Mucosa of descending colon (tissue), 3 donors: ENCODE measurements at regions not wholly inside any gene's neighbourhood (a gene's known extent, or its start where the extent isn't known, plus 50 kb on each side); places are given as distances from the start of the nearest gene placed in this dataset.

Experiments used
- ATAC-seq: fragments of 200-7000 bp; cut with Tn5 transposase; one replicate; pipeline ENCODE4 v1.9.1; 2020; ENCODE audit warnings: mild to moderate bottlenecking, moderate library complexity
- DNase-seq, 3 donors: peaks; one replicate each; pipeline ENCODE4 v3.0.0-alpha.2; 2020
- H3K36me3 ChIP-seq: fragments of 200-600 bp; one replicate; pipeline ENCODE4 v1.8.0; 2021; ENCODE audit warnings: low read depth, mild to moderate bottlenecking
- H3K4me1 ChIP-seq: fragments of 200-600 bp; one replicate; pipeline ENCODE4 v1.8.0; 2021; ENCODE audit warnings: low read depth, mild to moderate bottlenecking
- H3K4me3 ChIP-seq: fragments of 200-600 bp; one replicate; pipeline ENCODE4 v1.8.0; 2021; ENCODE audit warnings: mild to moderate bottlenecking
- H3K9me3 ChIP-seq: fragments of 200-600 bp; one replicate; pipeline ENCODE4 v1.8.0; 2021; ENCODE audit warnings: mild to moderate bottlenecking
- intact Hi-C, 2 donors: fragments of 100-400 bp; cut with DNase I in 1 of 2; cut with micrococcal nuclease in 1 of 2; formaldehyde crosslinking; loops; one replicate each; pipeline versions ENCODE4 v1.11.0 to v1.11.1; 2022; cut with DNase I, micrococcal nuclease
- TF ChIP-seq, protein P1 (sequence below): fragments of 200-600 bp; IDR thresholded peaks from one replicate; pipeline ENCODE4 v1.8.0; 2022; ENCODE audit warnings: antibody characterized with exemption, mild to moderate bottlenecking
- donor health status: DM: no; HTN: no; CAD: no; lungs with moderate emphysema.
- donor health status: DM: no; HTN: no; CAD: no.
- donor health status: DM: no; HTN: yes; CAD: no.

- intact Hi-C loops, result no loop called here
- no peak for ATAC-seq
- TF ChIP-seq, protein P1, sequence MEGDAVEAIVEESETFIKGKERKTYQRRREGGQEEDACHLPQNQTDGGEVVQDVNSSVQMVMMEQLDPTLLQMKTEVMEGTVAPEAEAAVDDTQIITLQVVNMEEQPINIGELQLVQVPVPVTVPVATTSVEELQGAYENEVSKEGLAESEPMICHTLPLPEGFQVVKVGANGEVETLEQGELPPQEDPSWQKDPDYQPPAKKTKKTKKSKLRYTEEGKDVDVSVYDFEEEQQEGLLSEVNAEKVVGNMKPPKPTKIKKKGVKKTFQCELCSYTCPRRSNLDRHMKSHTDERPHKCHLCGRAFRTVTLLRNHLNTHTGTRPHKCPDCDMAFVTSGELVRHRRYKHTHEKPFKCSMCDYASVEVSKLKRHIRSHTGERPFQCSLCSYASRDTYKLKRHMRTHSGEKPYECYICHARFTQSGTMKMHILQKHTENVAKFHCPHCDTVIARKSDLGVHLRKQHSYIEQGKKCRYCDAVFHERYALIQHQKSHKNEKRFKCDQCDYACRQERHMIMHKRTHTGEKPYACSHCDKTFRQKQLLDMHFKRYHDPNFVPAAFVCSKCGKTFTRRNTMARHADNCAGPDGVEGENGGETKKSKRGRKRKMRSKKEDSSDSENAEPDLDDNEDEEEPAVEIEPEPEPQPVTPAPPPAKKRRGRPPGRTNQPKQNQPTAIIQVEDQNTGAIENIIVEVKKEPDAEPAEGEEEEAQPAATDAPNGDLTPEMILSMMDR, result no peak
- H3K9me3 ChIP-seq, result no peaks in the 10 kb centered on the region
- H3K4me1 ChIP-seq, result no peaks in the 10 kb centered on the region
- H3K4me3 ChIP-seq, result no peak overlapping the region
- H3K36me3 ChIP-seq, result no peaks in the 10 kb centered on the region
- DNase-seq, result no peak
Measured at GRCh38 chrX:140928739-140929138, 73.7 kb upstream of the SPANXB1 start.

DNA sequence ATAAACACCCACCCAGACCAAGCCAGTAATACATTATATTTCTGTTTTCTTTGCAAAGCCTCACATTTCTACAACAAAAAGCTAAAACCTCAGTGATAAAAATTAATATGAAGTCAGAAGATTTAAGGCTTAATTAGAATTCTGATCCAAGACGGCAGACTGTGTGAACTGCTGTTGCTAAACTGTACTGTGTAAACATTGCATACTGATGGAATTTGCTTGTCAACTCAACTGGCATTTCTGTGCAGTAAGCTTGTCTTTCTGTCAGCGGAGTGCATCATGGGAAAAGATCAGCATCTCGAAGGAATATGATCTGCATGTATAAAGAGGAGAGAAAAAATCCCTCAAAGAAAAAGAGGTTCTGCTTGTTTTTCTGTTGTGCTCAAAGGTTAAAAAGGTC is 69.4 kb upstream of the SPANXB1 start:
- Histone ChIP-seq H3K9me3 (no peaks in the 10 kb centered on the region), H3K4me1 (no peaks in the 10 kb centered on the region), H3K36me3 (no peaks in the 10 kb centered on the region), H3K4me3 (no peak overlapping the region)
- ATAC-seq (no peak), DNase-seq (no peak)
- intact Hi-C loops, result no loop called here
- TF ChIP-seq, protein P1, result no peak

DNA sequence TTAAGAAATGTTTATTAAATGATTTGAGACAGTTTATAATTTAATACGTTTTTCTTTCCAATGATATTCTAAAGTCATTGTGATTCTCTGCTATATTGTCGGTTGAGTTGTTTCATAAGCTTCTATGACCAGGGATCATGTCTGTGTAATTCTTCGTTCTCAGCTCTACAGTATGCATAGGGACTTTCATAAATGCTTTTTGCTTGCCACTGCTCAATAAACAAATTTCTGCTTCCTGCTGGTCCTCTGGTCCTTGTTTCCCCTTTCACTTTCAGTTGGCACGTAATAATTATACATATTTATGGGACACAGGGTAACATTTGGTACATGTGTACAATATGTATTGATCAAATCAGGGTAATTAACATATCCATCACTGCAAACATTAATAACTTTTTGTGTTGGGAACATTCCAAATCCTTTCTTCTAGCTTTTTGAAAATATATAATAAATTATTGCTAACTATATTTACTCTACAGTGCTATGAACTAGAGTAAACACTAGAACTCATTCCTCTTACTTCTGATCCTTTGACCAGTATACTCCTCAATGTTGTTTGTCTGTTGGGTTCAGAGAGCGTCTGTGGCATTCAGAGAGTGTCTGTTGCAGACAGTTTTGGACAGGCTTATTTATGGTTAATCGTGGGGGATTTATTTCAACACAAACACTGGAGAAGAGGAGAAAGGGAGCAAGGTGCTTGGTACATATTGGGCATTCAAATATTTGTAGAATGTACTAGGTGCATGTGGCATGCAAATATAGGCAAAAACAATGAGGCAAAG is 68.3 kb upstream of the SPANXB1 start:
- Histone ChIP-seq H3K36me3 (no peaks in the 10 kb centered on the region), H3K9me3 (no peaks in the 10 kb centered on the region), H3K4me1 (no peaks in the 10 kb centered on the region), H3K4me3 (no peak overlapping the region)
- no peak for ATAC-seq
- TF ChIP-seq, protein P1, result no peak
- intact Hi-C loops, result no loop called here
- DNase-seq, result no peak

DNA sequence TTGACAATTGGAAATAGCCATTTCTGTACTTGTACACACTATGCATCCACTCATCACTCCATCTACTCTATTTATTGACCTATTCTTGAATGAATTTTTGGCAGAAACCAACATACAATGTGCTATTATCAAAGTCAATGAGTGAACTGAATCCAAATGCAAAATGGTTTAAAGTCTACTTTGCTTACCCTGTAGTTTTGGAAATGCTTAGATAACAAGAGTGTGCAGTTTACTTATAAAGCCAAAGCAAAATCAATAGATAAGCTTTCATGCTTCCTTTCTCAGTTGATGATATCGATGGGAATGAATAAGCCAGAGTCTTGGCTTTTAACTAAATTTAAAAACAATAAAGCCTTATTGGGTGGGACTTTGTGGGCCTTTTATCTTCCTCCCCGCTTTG is 58.9 kb upstream of the SPANXB1 start:
- Histone ChIP-seq H3K4me1 (no peaks in the 10 kb centered on the region), H3K4me3 (no peak overlapping the region), H3K9me3 (no peaks in the 10 kb centered on the region), H3K36me3 (no peaks in the 10 kb centered on the region)
- intact Hi-C loops, result no loop called here
- TF ChIP-seq, protein P1, result no peak
- no peak for ATAC-seq
- DNase-seq, result no peak

DNA sequence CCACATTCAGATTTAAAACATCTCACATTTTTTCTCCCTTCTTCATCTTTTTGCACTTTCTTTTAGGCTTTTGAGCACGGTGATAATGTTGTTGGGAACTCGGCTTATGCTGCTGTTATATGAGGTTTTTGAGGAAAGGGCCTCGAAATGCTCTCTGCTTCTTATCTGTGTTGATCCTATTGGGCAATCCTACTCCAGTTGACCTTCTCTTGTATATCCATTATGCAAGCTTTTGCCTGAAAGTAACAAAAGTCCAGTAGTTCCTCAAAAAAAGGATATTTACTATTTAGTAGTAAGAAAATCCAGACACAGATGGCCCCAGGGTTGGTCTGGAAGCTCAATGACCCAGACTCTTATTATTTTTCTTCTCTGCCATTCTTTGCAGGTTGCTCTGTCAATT is 57.7 kb upstream of the SPANXB1 start:
- no peaks in the 10 kb centered on the region for H3K36me3 ChIP-seq
- intact Hi-C loops, result no loop called here
- no peak overlapping the region for H3K4me3 ChIP-seq
- no peaks in the 10 kb centered on the region for H3K9me3 ChIP-seq
- TF ChIP-seq, protein P1, result no peak
- H3K4me1 ChIP-seq, result no peaks in the 10 kb centered on the region
- DNase-seq (no peak), ATAC-seq (no peak)
